ENCODE measurements at regions not wholly inside any gene's neighbourhood (a gene's known extent, or its start where the extent isn't known, plus 50 kb on each side); places are given as distances from the start of the nearest gene placed in this dataset.
A peak's percentile ranks its signal among the peaks of the same experiment; 100 is the strongest.
"Not testable (repeated sequence)": the region's sequence is repeated elsewhere in the genome, so short reads cannot be mapped to it uniquely, and the experiment has no call there.

DNA sequence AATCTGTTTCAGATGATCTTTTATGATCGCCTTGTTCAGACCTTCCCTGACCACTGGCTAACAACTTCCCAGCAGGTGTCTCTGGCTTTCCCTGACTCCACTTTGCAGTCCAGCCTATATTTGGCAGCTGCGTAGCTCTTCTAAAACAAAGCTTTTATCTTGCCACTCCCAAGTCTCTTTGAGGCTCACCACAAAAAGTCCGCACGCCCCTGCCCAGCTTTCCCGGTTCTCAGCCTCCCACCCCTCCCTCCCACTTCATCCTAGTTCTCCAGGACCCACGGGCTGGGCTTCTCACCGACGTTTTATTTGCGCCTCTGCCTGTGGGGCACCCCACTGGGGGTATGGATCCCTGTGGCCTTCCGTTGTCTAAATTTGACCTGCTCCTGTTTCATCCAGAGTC is 58.9 kb upstream of the USP6NL start:
- FAIRE-seq: no peak
- DNase-seq (ENCODE audit: low read depth): no peak
- Histone ChIP-seq H3K36me3 (ENCODE audit: control insufficient read depth, insufficient read depth, low read length) (no peaks in the 10 kb centered on the region), H3K4me3 (ENCODE audit: low read depth, low read length) (no peak overlapping the region), H3K27me3 (ENCODE audit: control insufficient read depth, insufficient read depth, low read length) (no peaks in the 10 kb centered on the region)
- TF ChIP-seq, protein P1, sequence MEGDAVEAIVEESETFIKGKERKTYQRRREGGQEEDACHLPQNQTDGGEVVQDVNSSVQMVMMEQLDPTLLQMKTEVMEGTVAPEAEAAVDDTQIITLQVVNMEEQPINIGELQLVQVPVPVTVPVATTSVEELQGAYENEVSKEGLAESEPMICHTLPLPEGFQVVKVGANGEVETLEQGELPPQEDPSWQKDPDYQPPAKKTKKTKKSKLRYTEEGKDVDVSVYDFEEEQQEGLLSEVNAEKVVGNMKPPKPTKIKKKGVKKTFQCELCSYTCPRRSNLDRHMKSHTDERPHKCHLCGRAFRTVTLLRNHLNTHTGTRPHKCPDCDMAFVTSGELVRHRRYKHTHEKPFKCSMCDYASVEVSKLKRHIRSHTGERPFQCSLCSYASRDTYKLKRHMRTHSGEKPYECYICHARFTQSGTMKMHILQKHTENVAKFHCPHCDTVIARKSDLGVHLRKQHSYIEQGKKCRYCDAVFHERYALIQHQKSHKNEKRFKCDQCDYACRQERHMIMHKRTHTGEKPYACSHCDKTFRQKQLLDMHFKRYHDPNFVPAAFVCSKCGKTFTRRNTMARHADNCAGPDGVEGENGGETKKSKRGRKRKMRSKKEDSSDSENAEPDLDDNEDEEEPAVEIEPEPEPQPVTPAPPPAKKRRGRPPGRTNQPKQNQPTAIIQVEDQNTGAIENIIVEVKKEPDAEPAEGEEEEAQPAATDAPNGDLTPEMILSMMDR (IDR thresholded peaks at IDR 0.05; ENCODE audit: insufficient read depth, low read length, severe bottlenecking): no peak

DNA sequence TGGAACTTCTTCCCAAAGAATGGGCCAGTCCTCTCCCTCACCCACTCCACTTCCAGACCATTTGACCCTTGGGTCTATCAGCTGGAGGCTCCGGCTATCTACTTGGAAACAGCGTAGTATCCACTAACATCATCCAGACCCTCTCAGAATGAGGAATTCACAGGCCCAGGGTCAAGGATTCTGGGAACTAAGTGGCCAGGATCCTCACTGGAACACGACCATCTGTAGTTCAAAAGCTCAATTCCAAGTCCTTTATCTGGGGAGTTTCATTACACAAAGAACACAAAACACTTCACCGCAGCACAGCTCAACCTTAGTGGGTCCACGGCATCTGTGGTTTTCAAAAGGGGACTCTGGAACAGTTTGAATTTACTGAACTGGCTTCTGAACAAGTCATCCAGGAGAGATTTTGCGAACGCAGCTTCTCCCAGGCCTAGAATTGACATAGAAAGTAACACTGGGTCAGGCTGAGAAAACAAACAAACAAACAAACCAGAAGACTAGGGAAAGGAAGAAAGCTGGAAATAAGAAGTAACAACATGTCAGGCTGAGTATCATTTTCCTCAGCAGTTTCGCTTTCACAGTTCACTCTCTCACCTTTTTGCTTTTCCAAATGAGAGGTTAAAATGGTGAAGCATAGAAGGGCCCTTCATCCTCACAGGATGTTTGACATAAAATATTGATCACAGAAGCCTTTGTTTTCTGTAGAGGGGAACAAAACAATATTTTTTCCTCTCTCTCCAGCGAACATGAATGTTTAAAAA is 57.6 kb upstream of the USP6NL start:
- DNase-seq (ENCODE audit: low read depth) (no peak), FAIRE-seq (no peak)
- TF ChIP-seq, protein P1 (IDR thresholded peaks at IDR 0.05; ENCODE audit: insufficient read depth, low read length, severe bottlenecking): no peak
- Histone ChIP-seq H3K36me3 (ENCODE audit: control insufficient read depth, insufficient read depth, low read length) (no peaks in the 10 kb centered on the region), H3K4me3 (ENCODE audit: low read depth, low read length) (no peak overlapping the region), H3K27me3 (ENCODE audit: control insufficient read depth, insufficient read depth, low read length) (no peaks in the 10 kb centered on the region)

DNA sequence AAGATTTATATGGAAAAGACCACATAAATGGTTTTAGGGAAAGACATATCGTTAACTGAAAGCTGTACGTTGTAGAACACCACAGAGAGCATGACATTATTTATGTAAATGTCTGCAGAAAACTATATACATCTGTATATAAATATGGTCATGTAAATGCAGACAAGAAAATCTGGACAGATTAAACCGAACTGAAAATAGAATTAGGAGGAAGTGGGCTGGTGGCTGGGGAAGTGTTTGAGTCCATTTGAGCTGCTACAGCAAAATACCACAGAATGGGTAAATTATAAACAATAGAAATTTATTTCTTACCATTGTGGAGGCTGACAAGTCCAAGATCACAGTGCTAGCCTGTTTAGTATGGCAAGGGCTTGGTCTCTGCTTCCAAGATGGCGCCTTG is 56.3 kb upstream of the USP6NL start:
- Histone ChIP-seq H3K4me3 (ENCODE audit: low read depth, low read length) (no peak overlapping the region), H3K36me3 (ENCODE audit: control insufficient read depth, insufficient read depth, low read length) (no peaks in the 10 kb centered on the region), H3K27me3 (ENCODE audit: control insufficient read depth, insufficient read depth, low read length) (no peaks in the 10 kb centered on the region)
- TF ChIP-seq, protein P1 (IDR thresholded peaks at IDR 0.05; ENCODE audit: insufficient read depth, low read length, severe bottlenecking): no peak
- FAIRE-seq (no peak), DNase-seq (ENCODE audit: low read depth) (no peak)

DNA sequence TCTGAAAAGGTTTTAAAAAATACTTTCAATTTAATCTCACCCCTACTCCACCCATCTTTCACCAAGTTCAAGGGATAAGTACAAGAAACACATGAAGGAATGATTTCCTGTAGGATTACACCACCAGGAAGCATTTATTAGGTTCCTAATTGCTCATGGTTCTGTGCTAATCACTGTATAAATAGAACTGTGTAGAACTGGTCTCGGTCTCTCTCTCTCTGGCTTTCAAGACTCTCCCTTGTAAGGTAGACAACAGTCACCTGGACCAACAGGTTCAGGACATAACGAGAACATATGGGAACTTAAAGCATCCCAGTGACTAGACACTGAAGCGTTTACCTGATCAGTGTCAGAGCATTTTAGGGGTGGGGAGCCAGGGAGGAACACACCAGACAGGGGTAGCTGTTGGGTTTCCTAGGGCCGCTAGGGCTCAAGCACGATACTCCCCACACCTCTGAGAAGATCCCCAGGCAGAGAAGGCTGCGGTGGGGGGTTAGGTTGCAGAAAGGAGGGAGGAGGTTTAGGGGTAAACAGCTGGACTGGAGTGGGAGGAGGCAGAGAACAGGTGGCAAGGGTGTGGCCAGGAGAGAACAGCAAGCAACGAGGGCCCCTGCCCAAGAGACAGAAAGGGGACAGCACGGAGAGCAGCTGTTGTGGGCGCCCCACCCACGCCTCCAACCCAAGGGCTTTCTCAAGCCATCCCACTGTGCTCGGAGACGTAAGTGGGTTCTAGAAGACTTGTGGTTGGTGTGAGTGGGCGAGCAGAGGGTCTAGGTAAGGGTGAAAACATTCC is 52.5 kb upstream of the USP6NL start:
- Histone ChIP-seq H3K4me3 (ENCODE audit: low read depth, low read length) (no peak overlapping the region), H3K27me3 (ENCODE audit: control insufficient read depth, insufficient read depth, low read length) (no peaks in the 10 kb centered on the region), H3K36me3 (ENCODE audit: control insufficient read depth, insufficient read depth, low read length) (no peaks in the 10 kb centered on the region)
- DNase-seq (ENCODE audit: low read depth) (peak; percentile 51), FAIRE-seq (no peak)
- TF ChIP-seq, protein P1 (IDR thresholded peaks at IDR 0.05; ENCODE audit: insufficient read depth, low read length, severe bottlenecking): no peak

DNA sequence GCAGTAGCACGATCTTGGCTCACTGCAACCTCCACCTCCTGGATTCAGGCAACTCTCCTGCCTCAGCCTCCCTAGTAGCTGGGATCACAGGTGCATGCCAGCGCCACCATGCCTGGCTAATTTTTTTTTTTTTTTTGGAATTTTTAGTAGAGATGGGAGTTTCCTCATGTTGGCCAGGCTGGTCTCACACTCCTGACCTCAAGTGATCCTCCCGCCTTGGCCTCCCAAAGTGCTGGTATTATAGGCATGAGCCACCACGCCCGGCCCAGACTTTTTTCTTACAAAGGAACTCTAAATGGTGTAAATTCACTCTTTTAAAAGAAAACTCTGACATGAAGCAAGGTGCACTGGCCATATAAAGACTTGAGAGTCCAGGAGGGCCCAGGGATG is 51.7 kb upstream of the USP6NL start:
- FAIRE-seq; H3K27me3 ChIP-seq (ENCODE audit: control insufficient read depth, insufficient read depth, low read length): not testable (repeated sequence)

DNA sequence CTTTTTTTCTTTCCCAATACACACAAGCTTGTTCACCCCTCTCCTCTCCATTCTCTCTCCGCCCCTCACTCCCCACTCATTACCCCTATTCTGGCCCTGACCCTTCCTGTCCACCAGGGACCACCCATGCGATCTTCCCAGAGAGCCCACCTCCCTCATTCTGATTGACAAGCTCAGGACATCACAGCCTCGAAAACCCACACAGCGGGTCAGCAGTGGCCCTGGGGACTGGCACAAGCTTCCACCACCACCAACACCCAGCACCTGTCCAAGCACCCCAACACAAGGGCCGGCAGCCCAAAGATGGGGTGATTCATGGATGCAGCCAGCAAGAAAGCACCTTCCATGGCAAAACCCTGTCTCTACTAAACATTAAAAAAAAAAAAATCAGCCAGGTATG is 50.0 kb upstream of the USP6NL start:
- no peak overlapping the region for H3K4me3 ChIP-seq (ENCODE audit: low read depth, low read length)
- TF ChIP-seq, protein P1 (IDR thresholded peaks at IDR 0.05; ENCODE audit: insufficient read depth, low read length, severe bottlenecking): no peak
- H3K27me3 ChIP-seq (ENCODE audit: control insufficient read depth, insufficient read depth, low read length): no peaks in the 10 kb centered on the region
- no peak for FAIRE-seq
- no peaks in the 10 kb centered on the region for H3K36me3 ChIP-seq (ENCODE audit: control insufficient read depth, insufficient read depth, low read length)
- no peak for DNase-seq (ENCODE audit: low read depth)

More for the DNA sequence above, 51.7 kb upstream of the USP6NL start:
- H3K36me3 ChIP-seq (ENCODE audit: control insufficient read depth, insufficient read depth, low read length); DNase-seq (ENCODE audit: low read depth); H3K4me3 ChIP-seq (ENCODE audit: low read depth, low read length): not testable (repeated sequence)
